HuH-7 (cell line): ENCODE measurements at regions not wholly inside any gene's neighbourhood (a gene's known extent, or its start where the extent isn't known, plus 50 kb on each side); places are given as distances from the start of the nearest gene placed in this dataset.
"Not testable (repeated sequence)": the region's sequence is repeated elsewhere in the genome, so short reads cannot be mapped to it uniquely, and the experiment has no call there.

Experiments used
- DNase-seq: peaks from one replicate; pipeline ENCODE4 v3.0.0; 2011; ENCODE audit warnings: low spot score

DNA sequence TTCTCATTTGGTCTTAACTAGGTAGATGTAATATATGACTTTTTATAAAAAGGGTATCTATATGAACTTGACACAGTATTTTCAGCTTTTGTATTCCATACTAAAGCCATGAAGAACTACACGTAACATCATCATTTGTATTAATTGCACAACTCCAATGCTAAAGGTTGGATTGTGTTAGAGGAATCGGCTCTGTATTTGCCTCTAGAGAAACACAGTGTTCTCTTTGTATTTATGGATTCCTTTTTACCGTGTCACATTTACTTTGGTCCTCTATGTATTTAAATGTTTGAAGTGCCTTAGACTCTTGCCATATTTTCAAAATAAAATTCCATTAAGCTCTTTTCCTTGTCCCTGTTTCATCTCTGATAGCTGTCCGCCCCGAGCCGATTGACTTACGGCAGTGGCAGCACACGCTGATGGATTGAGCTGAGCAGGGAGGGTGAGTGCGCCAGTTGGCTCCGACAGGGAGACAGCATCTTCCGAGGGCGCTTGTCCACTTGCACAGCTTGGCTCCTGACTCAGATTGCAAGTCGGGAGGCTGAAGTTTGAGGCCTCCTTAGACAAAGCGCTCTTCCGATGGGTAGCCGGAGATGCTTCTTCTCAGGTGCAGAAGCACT, 95.6 kb upstream of the DMRT1 start:
- DNase-seq: no peak

DNA sequence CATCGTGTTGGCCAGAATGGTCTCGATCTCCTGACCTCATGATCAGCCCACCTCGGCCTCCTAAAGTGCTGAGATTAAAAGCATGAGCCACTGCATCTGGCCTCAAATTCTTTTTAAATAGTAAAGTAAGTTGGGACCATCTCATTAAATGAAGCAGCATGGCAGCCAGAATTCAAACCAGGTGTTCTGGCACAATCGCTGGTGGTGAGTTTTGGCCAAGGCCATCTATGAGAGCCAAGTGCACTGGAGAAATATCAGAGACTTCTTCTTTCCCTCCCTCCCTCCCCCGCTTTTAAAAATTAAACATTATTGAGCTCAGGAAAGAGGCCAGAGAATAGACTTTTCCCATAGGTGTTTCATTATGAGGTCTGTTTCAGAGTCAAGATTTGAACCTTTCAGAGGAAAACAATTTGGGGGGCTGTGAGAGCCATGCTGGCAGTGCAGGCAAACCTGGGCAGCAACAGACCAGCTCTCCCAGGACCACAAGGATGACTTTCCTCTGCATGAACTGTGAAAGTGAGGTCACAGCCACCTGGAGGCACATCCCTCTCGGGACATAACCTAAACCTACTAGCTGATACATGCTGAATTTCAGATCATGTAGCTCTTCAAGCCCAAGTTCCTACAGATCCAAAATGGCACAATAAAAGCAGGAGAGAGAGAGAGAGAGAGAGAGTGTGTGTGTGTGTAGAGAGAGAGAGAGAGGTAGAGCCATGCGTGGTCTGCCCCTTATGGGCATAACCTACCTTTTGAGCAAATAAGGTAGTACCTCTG, 94.6 kb upstream of the DMRT1 start:
- no peak for DNase-seq

DNA sequence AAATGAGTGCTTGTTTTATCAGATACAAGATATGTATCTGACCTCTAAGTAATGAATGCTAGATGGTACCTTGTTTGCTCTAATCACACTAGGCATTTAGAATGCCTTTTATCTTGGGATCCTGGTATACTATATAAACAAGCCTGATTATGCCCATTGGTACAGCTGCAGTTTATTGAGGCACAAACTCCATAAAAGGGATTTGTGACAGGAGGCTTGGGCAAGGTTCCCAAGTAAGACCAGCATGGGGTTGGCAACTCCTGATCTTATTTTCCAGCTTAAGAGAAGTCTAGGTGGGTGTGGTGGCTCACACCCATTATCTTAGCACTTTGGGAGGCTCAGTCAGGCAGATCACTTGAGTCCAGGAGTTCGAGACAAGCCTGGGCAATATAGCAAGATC, 93.9 kb upstream of the DMRT1 start:
- no peak for DNase-seq

DNA sequence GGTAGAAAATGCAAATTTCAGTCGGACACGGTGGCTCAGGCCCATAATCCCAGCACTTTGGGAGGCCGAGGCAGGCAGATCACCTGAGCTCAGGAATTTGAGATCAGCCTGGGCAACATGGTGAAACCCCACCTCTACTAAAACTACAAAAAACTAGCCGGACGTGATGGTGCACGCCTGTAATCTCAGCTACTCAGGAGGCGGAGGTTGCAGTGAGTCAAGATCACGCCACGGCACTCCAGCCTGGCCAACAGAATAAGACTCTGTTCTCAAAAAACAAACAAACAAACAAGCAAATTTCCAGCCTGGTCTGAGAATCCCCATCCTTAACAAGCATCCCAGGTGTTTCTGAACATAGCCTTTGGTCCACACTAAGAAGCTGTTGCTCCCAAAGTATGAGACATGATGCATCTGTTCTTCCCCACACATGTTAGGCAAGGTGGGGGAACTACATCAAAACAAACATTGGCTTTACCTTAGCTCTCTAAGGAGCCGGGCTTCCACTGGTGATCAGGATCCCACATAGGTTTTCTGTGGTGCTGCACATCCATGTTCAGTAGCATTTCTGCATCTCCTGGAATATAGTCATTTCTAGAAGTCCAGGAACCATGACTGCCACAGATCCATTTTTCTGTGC, 92.5 kb upstream of the DMRT1 start:
- DNase-seq: no peak

DNA sequence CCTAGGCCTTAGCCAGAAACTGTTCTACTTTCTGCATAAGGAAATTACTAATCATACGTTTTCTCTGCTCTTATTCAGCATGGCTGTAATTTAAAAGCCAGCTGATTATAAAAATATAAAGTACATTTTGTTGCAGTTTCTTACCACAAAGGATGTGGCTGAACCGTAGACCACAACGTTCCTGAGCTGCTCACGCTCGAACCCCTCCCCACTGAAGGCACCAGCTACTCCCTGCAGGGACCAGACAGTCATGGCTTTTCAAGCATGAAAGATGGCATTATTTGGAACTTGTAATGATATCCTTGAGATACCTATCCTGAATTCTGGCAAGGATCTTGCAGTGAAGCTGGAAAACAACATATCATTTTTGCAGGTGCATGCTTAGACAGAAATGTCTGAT, 91.8 kb upstream of the DMRT1 start:
- DNase-seq: no peak

DNA sequence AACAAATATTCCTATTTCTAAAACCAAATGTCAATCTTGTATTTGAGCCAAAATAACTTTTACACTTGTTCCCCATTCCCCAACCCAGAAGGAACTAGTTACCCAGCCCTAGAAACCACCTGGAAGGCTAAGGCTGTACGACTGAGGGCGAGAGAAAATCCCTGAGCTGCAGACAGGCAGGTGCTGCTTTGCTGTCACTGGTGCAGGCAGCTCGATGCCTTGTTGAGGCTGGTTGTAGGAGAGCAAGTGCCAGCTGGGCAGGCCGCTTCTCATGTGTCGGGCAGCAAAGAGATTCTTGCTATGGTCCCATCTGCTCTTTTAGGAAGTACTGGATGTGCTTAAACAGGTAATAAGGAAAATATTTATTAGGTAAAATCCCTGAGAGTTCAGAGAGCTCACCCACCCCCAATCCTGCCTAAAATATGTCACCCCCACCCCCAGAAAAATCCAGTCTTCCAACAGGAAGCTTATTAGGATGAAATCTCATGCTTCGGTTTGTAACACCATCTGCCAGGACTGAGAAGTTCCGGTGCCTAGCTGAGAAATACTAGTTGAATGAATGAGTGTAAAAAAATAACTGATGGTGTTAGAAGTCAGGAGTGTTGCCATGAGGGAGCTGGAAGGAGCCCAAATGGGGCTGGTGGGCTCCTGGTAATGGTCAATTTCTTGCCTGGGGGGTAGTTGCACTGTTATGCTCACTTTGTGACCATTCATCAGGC, 91.1 kb upstream of the DMRT1 start:
- DNase-seq: no peak

DNA sequence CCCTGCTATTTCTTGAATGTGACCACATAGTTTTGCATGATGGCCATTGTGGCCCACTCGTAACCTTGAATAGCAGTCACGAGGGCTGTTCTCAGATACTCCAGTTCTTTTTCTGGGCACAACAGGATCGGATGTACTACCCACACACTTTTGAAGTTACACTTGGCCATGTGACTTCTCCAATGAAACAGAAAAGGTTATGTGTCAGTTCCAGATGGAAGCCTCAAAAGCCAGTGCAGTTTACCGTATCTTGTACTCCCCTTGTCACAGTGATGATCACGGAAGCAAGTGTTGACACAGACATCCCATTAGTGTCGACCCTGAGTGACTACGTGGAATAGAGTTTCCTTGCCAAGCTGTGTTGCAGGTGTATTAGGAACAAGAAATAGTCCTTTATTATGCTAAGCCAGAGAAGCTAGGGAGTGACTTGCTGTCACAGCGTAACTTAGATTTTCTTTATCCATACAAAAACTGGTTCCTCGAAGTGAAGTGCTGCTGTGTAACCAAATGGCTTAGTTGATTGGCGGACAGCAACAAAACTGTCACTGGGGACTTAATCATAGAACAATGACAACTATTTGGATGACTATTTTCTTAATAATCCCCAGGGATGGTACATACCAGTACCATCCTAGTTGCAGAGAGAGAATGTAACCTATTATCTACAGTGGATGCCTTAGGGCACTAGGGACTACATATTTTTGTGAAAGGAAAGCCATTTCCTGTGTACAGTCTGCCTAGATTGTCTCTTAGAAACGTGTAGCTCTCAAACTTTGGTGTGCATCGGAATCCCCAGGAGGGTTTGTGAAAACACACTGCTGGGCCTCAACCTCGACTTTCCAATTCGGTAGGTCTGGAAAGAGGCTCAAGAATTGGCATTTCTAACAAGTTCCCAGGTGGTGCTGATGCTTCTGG, 90.1 kb upstream of the DMRT1 start:
- no peak for DNase-seq

DNA sequence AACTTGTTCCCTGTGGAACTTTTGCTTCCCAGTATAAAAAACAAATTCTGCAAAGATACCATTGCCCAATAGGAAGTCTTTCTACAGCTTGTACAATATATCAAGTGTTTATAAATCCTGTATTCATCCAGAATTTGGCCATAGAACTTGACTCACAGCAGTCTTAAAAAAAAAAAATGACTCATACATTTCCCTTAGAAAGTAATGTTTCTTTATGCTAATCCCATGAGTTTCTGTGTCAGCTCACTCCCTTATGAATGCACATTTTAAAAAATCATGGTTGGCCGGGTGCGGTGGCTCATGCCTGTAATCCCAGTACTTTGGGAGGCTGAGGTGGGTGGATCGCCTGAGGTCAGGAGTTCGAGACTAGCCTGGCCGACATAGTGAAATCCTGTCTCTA, 89.3 kb upstream of the DMRT1 start:
- DNase-seq: no peak

DNA sequence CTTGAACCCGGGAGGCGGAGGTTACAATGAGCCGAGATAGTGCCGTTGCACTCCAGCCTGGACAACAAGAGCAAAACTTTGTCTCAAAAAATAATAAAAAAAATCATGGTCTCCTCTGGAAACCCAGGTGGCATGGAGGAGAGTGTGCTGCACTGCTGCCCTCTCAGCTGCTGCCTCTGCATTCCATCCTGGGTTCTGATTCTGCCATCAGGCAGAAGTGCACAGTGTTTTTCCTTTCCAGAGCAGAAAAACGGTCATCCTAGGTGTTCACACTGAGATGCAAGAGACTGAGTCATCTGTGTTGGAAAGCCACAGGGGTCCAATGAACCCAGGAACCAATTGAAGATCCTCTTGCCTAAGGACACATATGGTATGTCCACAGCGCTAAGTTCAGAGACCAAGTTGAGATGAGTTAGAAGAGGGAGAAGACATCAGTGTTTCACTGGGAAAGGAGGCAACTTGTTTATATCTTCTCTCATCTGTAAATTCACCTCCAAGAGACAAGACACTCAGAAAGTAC, 88.8 kb upstream of the DMRT1 start:
- no peak for DNase-seq

DNA sequence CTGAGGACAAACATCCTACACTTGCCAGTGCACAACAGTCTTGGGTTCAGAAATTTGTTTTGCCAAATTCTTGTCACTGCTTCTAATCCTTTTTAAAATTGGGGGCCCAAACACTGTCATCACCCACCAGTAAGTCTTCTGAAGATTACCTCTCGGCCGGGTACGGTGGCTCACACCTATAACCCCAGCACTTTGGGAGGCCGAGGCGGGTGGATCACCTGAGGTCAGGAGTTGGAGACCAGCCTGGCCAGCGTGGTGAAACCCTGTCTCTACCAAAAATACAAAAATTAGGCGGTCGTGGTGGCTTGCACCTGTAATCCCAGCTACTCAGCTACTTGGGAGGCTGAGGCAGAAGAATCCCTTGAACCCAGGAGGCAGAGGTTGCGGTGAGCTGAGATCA, 87.8 kb upstream of the DMRT1 start:
- DNase-seq: not testable (repeated sequence)

DNA sequence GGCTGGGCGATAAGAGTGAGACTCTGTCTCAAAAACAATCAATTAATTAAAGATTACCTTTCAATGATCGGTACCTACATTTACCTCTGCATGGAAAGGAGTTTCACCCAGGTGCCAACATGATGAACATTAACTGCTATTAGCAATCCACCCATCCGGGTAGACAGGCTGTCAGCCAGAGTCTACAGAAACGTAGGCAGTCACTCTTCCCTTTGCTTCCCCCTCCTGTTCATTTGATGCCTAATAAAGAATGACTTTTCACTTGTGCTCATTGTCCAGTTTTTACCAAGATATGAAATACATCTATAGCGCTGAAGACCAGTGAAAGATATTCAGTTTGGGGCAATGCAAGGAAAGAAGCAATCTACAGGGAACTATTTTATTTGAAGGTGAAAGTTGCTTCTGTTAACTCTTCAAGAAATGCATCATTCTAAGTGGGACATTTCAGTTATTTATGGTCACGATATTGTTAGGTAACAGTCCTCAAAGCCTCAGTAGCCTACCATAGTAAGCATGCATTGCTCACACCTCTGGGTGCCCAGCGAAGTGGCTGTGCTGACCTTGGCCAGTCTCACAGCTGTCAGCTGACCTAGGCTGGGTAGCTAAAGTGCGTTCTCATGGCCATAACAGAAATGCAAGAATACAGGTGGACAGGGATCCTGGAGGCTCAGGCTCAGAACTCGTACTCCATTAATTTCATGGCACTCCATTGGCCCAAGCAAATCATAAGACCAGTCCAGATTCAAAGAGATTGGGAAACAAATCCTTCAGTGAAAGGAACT, 87.2 kb upstream of the DMRT1 start:
- no peak for DNase-seq

DNA sequence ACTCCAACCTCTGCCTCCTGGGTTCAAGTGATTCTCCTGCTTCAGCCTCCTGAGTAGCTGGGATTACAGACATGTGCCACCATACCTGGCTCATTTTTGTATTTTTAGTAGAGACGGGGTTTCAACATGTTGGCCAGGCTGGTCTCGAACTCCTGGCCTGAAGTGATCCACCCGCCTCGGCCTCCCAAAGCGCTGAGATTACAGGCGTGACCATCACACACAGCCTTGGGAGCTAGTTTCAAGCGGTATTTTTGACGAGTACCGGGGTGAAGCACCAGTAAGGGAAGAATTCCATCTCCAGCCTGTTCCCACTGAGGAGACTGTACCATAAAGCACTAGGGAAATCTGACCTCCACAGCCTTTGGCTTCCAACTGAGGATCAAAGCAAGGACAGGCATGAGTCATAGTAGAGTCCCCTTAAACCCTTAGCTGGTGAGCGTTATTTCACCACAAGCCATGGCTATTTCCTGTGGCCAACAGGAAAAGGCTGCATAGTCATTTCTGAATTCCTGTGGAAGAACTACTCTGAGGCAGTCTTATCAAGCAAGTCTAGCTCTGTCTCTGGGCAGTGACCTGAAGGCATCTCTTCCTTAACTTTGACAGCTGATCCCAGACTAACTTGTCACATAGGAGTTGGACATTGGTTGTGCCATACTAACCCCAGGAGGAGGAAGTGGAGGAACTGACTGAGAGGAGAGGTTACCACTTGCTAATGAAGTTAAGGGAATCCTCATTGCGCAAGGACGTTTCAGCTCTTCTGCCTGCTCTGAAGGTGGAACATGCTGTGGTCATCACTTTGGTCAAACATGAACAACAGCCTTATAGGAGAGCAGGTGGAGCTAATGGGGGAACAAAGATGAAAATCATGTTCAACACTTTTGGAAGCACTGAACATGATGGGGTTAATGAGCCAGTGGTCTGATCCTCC, 85.8 kb upstream of the DMRT1 start:
- peak; percentile 19 for DNase-seq

DNA sequence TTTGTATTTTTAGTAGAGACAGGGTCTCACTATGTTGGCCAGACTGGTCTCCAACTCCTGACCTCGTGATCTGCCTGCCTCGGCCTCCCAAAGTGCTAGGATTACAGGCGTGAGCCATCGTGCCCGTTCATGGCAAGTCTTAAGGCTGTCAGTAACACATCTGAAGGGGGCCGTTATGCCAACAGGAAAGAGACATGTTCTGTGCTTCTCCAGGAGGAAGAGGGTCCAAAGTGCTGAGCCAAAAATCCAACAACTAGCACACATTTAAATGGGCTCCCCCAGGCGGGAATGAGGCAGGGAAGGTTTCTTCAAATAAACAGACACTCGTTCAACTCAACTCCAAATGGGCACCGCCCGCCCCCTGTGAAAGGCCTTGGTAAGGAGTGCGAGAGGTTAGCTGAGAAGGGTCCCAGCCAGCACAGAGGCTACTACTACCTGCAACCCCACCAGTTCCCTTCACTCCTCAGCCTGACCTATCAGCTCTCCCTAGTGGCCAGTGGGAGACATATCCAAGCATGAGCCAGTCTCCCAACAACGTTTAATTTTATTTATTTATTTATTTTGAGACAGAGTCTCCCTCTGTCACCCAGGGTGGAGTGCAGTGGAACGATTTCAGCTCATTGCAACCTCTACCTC, 84.1 kb upstream of the DMRT1 start:
- peak; percentile 58 for DNase-seq

DNA sequence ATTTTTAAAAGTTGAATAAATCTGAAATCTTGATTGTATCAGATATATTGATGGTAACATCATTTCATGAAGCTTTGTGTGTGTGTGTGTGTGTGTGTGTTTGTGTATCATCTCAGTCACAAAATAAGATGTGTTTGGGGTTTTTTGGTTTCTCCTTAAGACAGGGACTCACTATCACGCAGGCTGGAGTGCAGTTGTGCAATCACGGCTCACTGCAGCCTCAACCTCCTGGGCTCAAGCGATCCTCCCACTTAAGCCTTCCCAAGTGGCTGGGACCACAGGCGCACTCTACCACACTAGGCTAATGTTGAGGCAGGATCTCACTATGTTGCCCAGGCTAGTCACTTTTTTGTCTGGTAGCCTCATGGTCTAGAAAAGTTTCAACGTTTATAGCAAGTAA, 83.4 kb upstream of the DMRT1 start:
- DNase-seq: no peak

DNA sequence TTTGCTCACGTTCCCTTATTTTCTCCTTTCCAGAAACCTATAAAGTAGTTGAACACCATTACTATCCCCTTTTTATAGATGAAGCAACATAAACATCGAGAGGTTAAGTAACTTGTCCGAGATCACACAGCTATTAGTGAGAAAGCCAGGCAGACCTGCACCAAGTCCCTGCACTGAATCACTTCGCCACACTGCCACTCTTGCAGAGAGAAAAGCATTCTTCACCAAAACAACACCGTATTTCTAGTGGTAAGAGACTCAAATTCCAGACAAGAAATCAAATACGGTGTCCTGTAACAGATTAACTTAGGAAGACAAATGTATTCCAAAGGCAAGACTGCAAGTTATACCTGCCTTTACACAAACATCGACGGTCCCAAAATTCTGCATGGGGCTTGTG, 82.0 kb upstream of the DMRT1 start:
- no peak for DNase-seq

DNA sequence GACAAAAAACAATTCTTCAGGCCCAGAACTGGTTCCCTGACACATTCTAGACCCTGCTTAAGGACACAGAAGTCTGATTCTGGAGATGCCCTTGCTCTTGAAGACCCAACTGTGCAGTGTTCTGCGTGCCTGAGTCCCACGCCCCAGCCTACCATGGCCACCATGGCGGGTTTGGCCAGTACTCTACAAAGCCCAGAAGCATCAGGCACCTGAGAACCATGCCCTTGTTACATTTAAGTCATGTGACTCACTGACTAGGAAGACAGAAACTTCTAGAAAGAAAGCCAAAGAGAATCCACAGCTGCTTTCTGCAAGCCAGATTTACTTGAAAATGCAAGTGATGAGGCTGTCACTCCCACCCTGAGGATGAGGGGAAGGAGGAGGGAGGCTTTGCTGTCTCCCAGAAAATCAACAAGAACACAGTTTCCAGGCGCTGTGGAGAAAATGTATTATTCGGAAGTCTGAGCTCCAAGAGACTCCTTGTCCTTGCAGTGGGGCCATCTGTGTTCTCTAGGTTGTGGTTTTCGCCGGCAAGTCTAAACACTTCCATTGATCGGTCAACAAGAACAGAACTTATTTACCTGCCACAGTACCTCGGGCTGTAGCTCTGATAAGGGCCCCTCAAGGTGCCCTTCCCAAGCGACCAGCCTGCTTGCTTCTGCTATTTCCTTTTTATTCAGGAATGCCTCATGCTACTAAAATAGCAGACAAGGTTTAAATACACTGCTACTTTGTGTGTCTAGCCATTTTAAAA, 81.3 kb upstream of the DMRT1 start:
- DNase-seq: no peak

DNA sequence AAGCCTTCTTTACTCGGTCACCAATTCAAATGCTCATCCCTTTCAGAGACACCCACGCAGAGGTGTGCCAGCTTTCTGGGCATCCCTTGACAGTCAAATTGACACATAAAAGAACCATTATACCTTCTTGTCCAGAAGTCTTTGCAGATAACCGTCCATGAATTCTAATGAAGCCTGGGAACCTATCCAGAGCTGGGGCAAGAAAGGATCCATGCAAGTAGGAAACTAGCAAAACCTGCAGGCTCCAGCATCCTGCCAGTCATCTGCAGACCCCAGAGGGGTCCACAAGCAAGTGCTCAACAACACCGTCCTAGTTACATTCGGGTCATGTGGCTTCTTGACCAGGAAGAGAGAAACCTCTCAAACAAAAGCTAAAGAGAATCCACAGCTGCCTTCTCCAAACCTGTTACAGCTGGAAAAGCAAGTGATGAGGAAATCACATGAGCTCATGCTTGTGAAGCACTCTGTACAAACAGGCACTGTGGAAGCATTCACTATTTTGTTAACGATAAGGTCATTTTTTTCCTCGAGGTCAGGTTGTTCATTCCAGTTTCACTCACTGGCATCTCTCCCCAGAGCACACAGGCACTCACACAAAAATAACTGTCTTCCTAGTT, 80.2 kb upstream of the DMRT1 start:
- DNase-seq: no peak
